GM18505 (cell line): ENCODE measurements at regions not wholly inside any gene's neighbourhood (a gene's known extent, or its start where the extent isn't known, plus 50 kb on each side); places are given as distances from the start of the nearest gene placed in this dataset.
"Not testable (repeated sequence)": the region's sequence is repeated elsewhere in the genome, so short reads cannot be mapped to it uniquely, and the experiment has no call there.

Experiments used
- ATAC-seq: cut with Tn5 transposase; IDR thresholded peaks from one replicate; pipeline ENCODE4 v1.9.1; 2021; ENCODE audit not compliant: unreplicated experiment
- POLR2A ChIP-seq: IDR thresholded peaks from 4 replicates; pipeline ENCODE4 v1.6.1; 2011; ENCODE audit warnings: borderline replicate concordance; ENCODE audit not compliant: insufficient read depth, insufficient read length; ENCODE audit errors: extremely low read depth

DNA sequence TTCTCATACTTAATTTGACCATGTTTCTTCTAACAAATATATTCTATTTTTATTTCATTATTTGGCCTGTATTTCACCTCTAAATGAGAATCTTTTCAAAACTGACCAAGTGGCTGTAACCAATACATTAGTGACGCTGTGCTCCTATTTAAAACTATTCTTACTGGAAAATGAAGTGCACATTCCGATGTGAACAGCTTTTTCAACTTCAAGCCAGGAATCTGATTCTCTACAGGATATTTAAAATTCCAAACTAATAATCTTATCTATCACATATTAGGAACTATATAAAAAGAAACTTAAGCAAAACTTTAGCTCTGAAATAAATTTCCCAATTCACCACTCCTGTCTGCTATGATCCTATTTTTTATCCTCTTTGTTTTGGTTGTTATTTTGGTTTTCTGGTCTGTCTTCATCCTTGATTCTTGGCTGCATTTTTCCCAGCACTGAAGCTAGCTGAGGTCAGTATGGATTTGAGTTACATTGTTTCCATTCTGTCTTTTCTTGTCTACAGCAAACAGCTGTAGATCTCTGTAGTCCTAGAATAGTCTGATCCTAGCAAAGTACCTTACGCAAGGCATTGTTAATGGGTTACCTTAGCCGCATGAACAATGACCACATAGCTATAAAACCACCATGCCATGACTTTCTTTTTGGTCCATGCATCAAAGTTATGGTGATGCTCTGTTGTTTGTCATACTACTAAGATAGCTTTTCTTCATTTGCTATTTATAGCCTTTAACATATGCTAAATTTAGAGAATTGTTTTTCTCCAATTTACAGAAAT lies 748.6 kb upstream of the SPRY2 start:
- no peak for TF ChIP-seq POLR2A
- no peak for ATAC-seq

DNA sequence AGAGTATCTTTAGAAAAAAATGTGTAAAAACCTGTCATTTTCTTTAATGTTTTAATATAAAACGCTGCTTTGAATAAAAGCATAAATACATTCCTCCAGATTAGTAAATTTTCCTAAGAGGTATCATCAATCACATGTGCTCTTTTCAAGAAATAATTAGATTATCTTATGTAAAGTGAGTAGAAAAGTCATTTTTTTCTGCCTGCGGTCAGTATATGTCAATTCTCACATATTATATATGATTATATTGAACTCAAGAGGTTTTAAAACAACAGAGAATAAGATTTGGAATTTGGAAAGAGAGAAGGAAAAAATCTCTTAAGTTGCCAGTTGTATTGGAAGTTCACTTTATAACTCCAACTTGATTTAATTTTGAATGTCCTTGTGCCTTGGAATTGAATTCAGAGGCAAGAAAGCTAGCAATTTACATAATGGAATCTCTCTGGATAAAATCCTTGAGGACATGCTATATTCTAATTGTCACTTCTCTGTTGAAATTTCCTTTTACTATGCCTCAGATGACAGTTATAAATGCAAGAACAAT lies 740.1 kb upstream of the SPRY2 start:
- no peak for TF ChIP-seq POLR2A
- no peak for ATAC-seq

DNA sequence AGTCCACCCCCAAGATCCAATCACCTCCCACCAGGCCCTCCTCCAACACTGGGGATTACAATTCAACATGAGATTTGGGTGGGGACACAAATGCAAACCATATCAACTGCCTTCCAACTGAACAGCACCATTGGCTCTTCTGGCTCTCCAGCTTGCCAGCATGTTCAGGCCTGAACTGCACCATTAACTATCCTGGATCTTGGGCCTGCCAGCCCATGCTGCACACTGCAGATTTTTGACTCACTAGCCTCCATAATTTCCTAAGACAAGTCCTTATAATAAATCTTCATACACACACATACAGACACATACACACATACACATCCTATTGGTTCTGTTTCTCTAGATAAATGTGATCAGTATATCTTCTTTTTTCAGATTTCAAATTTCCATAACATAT lies 737.1 kb upstream of the SPRY2 start:
- ATAC-seq: no peak
- no peak for TF ChIP-seq POLR2A

DNA sequence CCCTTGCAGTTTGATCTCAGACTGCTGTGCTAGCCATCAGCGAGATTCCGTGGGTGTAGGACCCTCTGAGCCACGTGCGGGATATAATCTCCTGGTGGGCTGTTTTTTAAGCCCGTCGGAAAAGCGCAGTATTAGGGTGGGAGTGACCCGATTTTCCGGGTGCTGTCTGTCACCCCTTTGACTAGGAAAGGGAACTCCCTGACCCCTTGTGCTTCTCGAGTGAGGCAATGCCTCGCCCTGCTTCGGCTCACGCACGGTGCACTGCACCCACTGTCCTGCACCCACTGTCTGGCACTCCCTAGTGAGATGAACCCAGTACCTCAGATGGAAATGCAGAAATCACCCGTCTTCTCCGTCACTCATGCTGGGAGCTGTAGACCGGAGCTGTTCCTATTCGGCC lies 728.9 kb upstream of the SPRY2 start:
- not testable (repeated sequence) for ATAC-seq

DNA sequence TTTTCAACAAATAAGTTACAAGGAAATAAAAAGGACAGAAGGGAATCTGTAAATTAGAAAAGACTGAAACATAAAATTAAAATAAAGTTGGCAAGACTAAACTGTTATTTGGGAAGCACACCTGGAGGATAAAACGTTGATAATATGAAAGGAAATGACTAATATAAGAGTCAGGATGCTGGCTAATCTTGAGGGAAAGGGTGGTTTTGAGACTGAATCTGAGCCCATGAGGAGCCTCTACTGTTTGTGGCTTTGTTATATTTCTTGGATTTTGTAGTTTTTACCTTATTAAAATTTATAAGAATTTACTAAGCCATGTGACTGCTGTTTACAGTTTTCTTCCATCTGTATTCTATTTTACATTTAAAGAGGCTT lies 718.0 kb upstream of the SPRY2 start:
- no peak for ATAC-seq
- no peak for TF ChIP-seq POLR2A

DNA sequence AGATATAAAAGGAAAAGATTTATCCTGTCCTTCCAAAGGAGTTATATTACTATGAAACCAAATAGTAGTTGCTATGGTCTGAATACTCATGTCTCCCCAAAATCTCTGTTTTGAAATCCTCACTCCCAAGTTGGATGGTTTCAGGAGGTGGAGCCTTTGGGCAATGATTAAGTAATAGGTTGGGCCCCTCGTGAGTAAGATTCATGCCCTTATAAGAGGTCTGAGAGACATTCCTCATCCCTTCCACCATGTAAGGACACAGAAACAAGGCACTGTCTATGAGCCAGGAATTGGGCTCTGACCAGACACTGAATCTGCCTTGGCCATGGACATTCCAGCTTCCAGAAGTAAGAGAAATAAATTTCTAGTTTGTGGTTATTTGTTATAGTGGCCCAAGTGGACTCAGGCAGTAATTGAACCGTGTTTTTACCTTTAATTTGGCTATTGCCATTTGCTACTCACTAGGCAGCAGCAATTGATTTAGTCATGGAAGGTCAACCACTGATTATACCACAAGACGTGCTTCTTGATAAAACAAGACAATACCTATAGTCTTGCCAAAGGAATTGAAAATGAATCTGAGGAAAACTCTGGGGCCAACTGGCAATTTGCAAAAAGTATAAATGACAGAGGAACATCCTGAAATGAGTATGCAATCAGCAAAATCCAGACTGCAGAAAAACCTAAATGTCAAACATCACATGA lies 717.4 kb upstream of the SPRY2 start:
- ATAC-seq: no peak
- no peak for TF ChIP-seq POLR2A

DNA sequence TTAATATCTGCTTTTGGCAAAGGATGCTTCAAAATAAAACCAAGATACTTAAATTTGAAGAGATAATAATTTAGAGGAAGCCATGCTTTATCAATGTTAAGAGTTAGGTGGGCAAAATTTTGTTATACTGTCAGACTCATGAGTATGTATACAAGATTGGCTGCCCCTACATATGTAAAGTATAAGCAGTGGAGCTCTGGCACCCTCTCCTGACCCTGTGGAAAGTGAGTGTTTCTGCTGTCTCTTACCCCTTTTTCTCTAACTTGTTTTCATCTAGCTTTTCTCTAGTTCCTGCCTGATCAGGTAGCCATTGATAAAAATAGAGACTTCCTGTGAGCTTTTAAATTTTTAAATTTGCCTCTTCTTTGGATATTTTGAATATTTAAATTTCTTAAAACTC lies 710.9 kb upstream of the SPRY2 start:
- TF ChIP-seq POLR2A: no peak
- ATAC-seq: no peak

DNA sequence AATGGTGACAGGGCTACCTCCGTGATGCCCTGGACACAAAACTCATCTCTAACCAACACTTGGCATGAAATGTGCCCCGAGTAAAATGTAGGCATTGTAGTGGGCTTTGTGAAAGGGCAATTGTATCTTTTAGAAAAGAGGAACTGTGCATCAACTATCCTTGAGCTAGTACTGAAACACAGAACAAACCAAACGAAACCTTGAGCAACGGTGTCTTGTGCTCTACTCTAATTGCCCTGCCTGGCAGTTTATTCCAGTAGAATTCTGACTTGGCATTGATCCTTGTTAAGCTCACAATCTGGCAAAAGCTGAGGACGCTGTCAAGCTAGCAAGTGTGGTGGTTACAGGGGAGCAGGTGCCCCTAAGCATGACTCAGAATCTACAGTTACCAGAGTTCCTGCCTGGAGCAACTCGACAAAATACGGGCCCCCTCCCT lies 707.1 kb upstream of the SPRY2 start:
- no peak for ATAC-seq
- TF ChIP-seq POLR2A: no peak

DNA sequence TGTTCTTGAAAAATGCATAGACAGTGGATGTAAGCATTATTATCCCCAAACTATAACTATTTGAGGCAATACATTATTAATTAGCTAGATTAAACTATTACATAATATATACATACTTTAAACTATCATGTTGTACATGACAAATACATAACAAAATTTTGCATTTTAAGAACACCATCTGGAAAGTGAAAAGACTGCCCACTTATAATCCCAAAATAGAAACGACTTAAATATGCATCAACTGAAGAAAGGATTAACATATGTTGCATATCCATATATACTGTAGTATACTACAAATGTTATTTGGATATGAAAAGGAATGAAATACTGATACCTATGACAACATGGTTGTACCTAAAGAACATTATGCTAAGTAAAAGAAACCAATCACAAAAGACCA lies 700.8 kb upstream of the SPRY2 start:
- ATAC-seq: no peak
- no peak for TF ChIP-seq POLR2A

DNA sequence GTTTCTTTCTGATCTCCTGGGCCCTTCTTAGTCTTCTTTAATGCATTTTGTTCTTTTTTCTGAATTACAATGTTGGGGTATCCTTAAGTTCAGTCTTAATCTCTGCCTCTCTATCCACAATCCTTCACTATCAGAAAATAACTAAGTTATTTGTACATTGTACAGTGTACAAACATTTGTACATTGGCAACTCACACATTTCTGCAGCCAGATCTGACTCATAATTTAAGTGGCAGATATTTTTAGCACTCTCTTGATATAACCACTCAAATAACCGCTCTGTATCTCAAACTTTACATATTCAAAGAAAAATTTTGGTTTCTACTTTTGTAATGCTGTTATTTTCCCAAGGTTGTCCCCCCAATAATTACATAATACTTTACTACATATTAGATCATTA lies 691.1 kb upstream of the SPRY2 start:
- TF ChIP-seq POLR2A: no peak

DNA sequence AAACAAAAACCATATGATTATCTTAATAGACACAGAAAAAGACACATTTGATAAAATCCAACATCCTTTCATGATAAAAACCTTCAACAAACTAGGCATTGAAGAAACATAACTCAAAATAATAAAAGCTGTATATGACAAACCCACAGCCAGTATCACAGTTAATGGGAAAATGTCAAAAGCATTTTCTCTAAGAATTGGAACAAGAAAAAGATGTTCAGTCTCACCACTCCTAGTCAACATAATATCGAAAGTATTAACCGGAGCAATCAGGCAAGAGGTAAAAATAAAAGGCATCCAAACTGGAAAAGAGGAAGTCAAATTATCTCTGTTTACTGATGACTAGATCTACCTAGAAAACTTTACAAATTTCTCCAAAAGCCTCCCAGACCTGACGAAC lies 684.2 kb upstream of the SPRY2 start:
- TF ChIP-seq POLR2A: no peak
- no peak for ATAC-seq

More for the DNA sequence above, 691.1 kb upstream of the SPRY2 start:
- ATAC-seq: no peak

DNA sequence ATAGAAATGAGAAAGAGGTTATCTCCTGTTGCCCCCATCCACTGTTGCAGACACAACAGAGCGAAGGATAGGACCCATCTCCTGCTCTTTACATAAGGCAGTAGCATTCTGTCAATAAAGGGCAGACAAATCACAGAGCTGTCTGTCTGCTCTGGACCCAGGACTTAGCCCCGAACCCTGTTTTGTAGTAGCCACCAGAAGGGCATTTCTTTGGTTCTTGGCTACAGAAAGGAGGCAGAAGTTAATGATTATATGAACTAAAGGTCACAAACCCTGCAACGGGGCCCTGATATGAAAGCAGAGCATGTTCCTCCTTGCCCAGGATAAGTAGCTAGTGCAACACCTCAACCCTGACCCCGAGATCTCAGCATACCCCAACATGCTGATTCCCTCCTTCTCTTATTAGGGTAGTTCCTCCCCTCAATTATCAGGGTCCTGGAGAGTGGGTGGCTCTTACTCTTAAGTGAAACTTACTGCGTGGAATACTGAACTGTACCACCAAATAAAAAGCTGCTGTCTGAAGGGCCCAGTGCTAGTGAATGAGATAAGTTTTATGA lies 680.4 kb upstream of the SPRY2 start:
- ATAC-seq: no peak
- TF ChIP-seq POLR2A: no peak

DNA sequence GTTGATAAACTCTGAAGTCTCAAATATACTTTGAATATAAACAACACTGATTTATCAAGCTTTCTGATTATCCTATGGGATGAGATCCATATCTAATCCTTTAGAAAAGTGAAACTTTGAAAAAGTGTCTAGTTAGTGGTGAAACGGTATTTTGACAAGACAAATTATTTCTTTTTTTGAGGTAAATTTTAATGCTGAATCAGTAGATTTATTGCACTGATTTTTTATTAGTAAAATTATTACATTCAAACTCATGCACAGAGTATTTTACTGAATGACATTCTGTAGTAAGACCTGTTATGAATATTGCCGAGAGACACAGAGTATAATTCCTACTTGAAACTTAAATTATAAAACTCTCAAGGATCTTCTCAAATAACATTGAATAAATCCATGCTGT lies 679.1 kb upstream of the SPRY2 start:
- ATAC-seq: no peak
- no peak for TF ChIP-seq POLR2A

DNA sequence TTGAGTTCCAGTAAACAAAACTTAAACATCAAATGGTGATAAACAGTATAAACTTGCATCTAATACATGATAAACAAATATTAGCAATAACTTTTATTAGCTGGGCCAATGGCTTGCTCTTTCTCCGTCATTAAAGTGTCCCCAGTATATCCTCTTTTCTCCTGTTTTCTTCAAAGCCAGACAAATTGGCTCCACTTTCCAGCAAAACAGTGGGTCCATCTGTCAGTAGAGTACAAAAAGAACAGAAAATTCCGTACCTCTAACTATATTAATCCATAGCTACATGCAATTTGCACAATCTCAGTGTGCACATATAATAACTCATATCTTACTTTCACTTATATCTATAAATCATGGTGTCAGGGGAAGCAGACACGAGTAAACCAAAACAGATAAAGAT lies 678.0 kb upstream of the SPRY2 start:
- no peak for TF ChIP-seq POLR2A
- ATAC-seq: no peak
